Effector CD4-positive, alpha-beta T cell (primary cell): ENCODE measurements at regions not wholly inside any gene's neighbourhood (a gene's known extent, or its start where the extent isn't known, plus 50 kb on each side); places are given as distances from the start of the nearest gene placed in this dataset.
"Not testable (repeated sequence)": the region's sequence is repeated elsewhere in the genome, so short reads cannot be mapped to it uniquely, and the experiment has no call there.

ENCODE experiments used
- DNase-seq: peaks from one replicate; pipeline ENCODE4 v3.0.0-alpha.2; 2020

DNA sequence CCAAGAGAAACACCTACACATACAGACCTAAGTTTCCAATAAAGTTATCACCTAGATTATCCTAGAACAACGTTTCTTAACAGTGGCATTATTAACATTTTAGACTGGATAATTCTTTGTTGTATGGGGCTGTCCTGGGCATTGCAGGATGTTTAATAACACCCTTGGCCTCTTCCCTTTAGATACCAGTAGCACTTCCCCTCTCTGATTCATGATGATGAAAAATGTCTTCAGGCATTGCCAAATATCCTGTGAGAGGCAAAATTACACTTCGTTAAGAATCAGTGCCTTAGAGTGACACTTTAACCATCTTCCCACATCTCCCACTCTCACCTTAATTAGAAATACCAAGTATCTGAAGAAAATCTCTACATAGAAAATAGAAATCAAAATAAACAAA, 352.6 kb downstream of the CGGBP1 start:
- DNase-seq = no peak

DNA sequence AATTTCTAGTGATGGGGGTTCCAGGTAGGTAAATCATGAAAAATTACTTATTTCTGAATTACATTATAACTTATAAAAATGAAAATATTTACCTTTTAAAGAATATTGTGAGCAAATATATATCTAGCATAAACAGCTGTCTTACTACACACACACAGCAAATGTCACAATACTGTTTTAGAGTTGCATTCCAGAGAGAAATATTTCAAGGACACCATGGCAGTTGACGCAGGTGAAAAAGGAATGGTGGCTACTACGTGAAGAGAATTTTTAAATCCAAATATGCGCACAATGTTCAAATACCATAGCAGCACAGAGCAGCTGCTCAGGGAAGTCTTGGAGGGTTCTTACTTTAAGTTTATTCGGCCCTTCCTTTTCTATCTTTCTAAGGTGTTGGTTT, 356.2 kb downstream of the CGGBP1 start:
- DNase-seq = no peak

DNA sequence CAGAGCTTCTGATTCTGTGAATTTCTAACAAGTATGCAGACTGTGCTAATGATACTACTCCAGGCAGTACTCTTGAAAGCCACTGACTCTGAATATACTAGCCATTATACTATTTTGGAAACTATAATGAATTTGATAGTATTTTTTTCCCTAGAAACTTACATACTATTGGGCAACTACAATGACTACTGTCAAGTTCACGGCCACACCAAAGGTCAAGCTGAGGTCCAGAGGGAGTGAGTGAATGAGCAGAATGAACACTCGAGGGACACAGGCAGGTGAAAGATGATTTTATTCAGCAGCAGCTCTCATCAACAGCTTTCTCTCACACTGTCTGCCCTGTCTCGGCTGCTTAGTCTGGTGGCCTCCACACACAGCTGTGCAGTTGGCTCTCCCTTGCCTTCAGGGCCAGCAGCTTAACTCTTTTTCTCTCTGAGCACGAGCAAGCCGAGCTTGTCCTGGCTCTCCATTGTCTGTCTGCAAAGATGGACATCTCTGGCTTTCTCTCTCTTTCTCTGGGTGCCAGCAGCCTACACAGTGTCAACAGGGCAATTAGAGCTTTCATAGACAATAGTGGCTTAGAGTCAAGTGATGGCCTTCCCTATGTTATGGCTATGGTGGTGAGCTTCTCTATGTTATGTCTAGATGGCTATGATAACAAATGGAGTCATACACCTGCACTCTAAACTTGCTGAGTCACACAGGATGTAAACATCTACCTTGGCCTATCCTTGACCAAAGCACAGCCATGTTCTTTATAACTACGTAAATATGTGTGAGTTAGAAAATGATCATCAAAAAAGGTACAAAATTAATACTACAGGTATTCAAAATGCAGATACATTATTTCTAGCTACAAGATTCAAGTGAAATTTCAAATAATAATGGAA, 362.4 kb downstream of the CGGBP1 start:
- DNase-seq = no peak

DNA sequence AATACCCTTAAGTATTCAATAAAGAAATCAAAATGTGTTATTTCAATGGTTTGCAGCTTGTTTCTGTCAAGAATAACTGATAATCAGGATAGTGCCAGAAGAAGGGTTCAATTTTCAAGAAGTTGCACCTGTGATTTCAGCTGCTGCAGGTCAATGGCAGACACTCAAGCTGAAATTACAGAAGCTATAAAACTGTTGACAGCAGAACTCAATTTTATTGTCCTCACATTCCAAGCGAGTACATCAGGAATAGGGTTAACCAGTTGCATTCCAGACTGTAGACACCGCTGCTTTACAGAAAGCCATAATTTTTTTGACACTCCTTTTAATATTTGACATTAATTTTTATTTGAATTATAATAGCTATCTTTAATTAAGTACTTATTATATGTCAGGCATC, 364.1 kb downstream of the CGGBP1 start:
- no peak for DNase-seq

DNA sequence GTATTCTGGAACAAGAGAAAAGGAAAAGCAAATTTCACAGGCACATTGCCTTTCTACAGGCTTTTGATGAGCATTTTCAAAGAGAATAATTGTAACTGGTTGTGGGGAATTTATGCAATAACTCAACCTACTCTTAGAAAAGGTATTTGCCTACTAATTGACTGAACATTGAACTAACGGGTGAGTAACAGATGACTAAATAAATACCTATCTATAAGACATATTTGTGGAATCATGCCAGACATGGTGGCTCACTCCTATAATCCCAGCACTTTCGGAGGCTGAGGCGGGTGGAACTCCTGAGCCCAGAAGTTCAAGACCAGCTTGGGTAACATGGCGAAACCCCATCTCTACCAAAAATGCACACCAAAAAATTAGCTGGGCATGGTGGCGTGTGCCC, 367.7 kb downstream of the CGGBP1 start:
- no peak for DNase-seq

DNA sequence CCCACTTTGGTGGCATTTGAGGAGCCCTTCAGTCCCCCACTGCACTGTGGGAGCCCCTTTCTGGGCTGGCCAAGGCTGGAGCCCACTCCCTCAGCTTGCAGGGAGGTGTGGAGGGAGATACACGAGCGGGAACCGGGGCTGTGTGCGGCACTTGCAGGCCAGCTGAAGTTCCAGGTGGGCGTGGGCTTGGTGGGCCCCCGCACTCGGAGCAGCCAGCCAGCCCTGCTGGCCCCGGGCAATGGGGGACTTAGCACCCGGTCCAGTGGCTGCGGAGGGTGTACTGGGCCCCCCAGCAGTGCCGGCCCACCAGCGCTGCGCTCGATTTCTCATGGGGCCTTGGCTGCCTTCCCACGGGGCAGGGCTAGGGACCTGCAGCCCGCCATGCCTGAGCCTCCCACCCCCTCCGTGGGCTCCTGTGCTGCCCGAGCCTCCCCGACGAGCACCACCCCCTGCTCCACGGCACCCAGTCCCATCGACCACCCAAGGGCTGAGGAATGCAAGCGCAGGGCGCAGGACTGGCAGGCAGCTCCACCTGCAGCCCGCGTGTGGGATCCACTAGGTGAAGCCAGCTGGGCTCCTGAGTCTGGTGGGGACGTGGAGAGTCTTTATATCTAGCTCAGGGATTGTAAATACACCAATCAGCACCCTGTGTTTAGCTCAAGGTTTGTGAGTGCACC, 379.7 kb downstream of the CGGBP1 start:
- DNase-seq = not testable (repeated sequence)

DNA sequence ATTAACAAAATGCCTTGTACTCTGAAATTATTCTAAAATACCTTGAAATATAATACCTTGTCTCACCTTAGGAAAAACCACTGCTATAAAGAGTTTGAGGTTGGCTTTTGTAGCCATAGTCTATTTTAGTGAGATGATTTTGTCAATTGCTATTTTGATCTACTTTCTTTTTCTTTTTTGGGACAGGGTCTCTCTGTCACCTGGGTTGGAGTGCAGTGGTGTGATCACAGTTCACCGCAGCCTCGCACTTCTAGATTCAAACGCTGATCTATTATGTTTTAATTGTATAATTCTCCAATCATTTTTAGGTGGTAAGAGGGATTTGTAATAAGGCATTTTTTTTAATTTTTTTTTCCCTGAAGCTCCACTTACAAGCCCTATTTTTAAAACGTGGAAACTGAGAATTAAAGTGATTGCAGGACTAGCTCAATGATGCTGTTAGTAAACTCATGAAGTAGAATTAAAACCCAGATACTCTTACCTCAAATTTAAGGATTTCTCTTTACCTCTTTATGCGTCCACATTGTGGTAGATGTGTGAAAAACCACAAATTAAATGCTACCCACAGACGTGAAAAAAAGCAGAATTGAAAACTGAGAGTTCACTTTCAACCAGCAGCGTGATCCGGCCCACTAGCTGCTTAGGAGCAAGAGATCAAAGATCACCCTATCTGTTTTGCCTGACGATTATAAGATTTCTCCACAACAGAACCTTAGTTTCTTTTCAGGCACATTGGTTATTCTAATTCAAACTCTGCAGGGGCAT, 384.2 kb downstream of the CGGBP1 start:
- DNase-seq = no peak

DNA sequence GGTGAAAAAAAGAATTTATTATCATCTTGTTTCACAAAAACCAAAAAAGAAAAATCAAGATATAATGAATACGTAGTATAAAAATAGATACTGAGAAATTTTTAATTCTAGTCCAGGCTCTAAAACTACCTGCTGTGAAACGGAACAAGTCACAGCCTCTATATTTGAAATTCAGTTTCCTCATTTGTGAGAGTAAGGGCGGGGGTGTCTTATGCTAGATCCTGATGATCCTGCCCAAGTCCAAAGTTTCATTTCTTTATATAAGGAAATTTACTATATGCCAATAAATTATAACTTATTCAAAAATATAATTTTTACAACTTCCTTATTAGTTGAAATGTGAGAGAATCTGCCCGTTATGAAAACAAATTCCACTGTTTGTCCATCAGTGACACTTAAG, 385.7 kb downstream of the CGGBP1 start:
- no peak for DNase-seq

DNA sequence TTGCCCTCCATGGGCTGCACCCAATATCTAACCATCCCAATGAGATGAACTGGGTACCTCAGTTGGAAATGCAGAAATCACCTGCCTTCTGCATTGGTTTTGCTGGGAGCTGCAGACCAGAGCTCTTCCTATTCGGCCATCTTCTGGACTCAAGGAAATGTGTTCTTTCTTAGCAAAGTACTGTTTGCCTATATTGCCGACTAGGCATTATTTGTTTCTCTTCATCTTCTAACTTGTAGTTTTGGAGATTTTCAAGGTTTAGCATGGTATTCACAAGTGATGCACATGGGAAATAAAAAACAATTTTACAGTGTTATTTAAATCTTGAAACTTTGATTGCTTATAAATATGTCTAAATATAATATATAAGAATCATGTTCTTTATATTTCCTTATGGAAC, 377.8 kb upstream of the POU1F1 start:
- DNase-seq = no peak

DNA sequence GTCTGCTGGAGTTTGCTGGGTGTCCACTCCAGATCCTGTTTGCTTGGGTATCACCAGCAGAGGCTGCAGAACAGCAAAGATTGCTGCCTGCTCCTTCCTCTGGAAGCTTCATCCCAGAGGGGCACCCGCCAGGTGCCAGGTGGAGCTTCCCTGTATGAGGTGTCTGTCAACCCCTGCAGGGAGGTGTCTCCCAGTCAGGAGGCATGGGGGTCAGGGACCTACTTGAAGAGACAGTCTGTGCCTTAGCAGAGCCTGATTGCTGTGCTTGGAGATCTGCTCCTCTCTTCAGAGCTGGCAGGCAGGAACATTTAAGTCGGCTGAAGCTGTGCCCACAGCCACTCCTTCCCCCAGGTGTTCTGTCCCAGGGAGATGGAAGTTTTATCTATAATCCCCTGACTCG, 376.8 kb upstream of the POU1F1 start:
- DNase-seq = not testable (repeated sequence)

DNA sequence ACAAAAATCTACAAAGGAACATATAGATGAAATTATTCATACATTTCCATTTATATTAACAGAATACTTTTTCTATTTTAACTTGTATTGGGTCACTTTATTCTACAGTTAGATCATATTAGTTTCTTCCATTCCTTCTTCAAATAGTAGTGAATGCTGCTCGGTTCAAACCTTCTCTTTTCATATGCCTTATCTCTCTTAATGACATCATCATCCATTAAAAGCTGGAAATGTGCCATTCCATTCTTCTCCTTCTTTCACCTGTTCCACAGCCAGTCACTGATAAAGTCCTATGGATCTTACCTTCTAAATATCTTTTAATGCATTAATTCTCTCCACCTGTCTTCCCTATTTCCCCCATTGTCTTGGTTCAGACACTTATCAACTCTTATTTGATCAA, 358.0 kb upstream of the POU1F1 start:
- DNase-seq = no peak

DNA sequence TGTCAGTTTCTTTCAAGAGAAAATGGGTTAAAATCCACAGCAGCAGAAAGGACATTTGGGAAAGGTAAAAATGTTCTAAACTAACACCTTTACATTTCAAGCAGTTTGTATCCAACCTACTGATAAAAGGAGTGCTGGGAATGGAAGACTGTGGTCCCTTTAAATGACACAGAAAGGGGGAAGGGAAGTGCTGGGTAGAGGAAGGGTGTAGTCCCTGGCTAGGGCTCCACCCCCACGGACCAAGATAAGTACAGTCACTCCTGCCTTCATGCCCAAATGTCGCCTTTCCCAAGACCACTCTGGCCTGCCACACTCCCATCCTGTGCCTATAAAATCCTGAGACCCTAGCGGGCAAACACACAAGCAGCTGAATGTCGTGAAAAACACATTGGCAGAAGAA, 350.9 kb upstream of the POU1F1 start:
- no peak for DNase-seq

DNA sequence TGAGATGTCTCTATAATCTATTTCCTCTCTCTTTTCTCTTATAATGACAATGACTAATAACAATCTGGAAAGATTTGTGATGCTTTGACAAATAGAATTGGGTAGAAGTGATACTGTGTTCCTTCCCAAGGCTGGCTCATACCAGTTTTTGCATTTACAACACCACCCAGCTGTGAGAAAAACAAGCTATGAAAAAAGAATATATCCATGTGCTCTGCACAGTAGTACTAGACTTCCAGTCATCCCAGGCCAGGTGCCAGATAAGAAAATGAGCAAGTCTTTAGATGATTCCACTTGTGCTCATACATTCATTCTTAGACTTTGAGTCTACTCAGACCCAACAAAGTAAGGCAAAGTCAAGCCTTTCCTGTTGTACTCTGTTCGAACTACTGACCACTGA, 350.2 kb upstream of the POU1F1 start:
- no peak for DNase-seq

DNA sequence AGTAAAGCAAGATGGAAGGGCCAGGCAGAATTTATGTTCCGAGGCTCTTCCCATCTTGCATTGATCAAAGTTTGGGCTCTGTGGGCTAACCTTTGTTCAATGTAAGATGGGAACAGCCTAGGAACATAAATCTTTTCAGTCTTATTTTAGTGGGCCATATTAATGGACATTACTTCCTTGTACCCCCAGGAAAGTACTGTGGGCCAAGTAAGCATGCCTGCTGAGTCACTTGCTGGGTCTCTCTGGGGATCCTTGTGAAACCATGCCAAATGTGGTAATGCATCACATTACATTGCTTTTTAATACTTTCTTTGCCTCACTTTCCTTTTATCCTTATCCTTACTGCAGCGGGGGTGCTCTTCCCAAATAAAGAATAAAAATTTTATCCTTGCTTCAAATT, 349.5 kb upstream of the POU1F1 start:
- DNase-seq = no peak

DNA sequence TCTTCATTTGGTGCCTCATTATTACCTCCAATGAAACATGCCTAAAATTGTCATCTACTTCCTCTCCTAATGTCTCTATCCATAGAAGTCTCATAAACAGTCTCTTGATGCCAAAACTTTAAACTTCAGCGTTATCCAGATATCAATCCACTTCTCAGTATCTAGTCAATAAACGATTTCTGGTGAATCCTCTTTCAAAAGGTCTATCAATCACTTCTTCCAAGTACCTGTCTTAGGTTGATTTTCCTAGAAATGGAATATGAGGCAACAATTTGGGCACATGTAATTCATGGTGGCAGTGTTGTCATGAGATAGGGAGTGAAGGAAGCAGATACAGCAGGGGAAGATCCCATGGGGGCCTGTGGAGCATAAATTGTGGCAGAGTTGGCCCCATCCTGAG, 348.5 kb upstream of the POU1F1 start:
- DNase-seq = no peak

DNA sequence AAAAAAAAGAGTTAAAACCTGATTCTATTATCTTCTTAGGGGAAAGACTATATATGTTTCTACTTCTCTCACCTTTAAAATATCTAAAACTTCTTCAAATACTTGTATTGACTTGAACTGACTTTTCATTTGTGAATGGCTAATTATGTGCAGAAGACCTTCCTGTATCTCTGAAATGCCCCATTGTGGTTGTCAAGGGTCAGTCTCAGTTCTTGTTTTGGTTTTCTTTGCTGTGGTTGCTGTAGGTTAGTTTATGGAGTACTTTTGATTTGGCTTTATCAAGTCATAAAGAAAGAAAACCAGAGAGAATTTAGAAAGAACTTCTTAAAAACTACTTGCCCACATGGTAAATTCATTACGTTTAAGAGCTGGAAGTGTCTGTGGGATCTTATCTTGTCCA, 345.3 kb upstream of the POU1F1 start:
- no peak for DNase-seq

DNA sequence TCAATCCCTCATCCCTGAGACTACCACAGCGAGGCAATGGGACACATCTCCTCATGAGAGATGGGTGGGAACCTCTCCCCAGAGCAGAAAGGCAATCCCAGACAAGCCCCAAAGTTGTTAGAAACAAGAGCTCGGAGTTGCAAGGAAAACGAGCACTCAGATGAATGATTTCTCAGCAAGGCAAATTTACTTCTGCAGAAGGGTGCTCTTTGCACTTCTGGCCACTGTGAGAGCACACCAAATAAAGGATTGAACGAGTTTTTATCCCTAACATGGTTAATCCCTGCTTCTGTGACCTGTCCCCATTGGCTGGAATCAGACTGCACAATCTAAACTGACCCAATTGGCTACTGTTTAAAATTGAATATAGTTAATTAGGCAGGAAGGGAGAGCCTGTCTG, 339.1 kb upstream of the POU1F1 start:
- DNase-seq = no peak

DNA sequence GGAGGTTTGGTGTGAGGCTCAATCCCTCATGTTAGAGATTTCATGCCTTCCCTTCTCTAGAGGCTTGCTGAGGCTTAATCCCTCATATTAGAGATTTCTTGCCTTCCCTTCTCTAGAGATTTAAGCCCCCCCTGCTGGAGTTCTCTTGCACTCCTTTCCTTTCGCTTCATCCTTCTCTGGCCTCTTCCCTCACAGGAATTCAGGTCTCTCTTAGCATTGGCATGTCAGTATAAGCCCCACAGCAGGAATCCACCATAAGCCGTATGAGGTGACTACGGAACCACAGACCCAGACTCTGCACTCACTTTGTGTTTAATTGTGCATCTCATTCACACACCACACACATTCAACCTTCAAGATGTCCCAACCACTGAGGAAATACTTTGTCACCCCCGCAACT, 338.6 kb upstream of the POU1F1 start:
- DNase-seq = no peak

DNA sequence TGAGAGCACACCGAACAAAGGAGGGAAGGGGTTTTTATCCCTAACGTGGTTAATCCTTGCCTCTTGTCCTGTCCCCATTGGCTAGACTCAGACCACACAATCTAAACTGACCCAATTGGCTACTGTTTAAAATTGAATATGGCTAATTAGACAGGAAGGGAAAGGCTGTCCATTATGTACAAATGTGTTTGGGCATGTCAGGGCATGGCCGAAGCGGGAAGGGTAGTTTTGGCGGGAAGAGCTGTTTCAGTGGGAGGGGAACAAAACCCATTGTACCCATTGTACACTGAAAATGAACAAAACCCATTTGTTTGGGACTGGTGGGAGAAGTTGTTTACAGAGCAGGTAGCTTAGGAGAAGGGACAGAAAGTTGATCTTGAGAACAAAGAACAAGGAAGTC, 330.9 kb upstream of the POU1F1 start:
- DNase-seq = no peak

DNA sequence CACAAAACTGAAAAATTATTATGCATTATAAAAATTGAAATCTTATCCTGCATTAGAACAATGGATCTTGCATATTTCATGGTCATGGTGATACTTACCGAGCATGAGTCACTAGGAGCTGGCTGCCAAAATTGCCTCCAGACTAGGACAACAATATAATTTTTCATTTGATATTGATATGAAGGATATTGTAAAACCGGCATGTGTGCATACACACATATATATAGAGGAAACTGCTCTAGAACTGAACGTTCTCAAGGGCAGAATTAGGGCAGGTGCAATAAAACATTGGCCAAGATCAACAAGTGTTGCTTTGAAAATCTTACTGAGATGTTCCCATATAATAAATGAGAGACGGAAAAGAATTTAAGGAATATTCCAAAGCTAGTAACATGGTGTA, 319.4 kb upstream of the POU1F1 start:
- no peak for DNase-seq

DNA sequence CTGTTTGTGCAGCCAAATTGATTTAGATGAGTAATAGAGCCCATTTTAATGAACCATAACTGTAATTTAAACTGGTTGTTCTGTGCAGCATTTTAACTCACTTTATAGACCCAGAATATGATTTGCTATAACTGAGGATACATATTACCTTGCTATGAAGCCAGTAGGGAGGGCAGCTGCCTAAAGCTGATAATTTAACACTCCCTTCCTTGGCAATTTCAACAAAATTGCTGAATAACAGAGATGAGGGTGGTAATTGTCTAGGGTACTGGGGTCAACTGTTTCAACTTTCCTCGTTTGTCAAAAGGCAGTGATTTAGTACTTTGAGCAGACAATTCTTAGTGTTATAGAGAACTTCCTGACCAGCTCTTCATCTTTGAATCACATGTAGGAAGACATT, 304.9 kb upstream of the POU1F1 start:
- no peak for DNase-seq

DNA sequence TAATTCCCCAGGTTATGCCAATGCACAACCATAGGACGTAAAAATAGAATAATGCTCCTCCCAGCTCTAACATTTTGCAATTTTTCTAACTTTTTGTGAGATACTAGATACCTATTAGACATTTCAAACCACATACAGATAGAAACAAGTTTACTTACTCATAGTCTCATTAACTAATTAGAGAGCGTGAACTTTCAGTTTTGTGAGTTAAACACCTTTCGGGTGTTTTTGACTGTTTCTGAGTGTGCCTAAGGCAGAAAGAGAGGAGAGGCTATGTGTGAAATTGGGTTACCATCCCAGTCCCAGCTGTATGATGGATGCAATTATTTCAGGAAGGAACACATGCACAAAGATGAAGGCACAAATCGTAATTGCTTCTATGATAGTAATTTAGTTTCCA, 300.4 kb upstream of the POU1F1 start:
- DNase-seq = no peak

DNA sequence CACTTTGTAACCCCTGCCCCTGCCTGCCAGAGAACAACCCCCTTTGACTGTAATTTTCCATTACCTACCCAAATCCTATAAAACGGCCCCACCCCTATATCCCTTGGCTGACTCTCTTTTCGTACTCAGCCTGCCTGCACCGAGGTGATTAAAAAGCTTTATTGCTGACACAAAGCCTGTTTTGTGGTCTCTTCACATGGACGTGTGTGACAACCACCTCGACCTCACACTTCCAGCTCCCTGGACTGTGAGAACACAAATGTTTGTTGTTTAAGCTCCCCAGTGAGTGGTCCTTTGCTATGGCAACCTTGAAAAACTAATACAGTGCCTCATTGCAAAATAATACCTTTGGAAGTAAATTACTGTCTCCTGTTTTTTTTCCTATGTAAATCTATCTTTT, 299.2 kb upstream of the POU1F1 start:
- no peak for DNase-seq

DNA sequence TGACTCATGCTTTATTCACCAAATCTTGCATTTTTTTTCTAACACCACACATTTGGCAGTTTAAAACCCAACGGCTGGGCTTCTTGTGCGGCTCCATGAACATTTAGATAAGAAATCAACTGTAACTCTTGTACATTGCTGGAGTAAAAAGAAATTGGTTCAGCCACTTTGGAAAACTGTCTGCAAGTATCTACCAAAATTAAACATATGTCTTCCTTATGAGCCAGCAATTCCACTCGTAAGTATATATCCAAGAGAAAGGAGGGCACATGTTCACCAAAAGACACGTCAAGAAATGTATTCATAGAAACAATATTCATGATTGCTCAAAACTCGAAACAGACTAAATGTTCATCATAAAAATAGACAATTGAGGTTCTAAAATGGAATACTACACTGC, 291.9 kb upstream of the POU1F1 start:
- no peak for DNase-seq
